ENCODE measurements at regions not wholly inside any gene's neighbourhood (a gene's known extent, or its start where the extent isn't known, plus 50 kb on each side); places are given as distances from the start of the nearest gene placed in this dataset.

GRCh38 chr13:106107061-106107460, 428.4 kb downstream of the EFNB2 start:
- in situ Hi-C loops (cut with HindIII; ENCODE audit: low sequenced_read_pairs) = no loop called here
- TF ChIP-seq, protein P1, sequence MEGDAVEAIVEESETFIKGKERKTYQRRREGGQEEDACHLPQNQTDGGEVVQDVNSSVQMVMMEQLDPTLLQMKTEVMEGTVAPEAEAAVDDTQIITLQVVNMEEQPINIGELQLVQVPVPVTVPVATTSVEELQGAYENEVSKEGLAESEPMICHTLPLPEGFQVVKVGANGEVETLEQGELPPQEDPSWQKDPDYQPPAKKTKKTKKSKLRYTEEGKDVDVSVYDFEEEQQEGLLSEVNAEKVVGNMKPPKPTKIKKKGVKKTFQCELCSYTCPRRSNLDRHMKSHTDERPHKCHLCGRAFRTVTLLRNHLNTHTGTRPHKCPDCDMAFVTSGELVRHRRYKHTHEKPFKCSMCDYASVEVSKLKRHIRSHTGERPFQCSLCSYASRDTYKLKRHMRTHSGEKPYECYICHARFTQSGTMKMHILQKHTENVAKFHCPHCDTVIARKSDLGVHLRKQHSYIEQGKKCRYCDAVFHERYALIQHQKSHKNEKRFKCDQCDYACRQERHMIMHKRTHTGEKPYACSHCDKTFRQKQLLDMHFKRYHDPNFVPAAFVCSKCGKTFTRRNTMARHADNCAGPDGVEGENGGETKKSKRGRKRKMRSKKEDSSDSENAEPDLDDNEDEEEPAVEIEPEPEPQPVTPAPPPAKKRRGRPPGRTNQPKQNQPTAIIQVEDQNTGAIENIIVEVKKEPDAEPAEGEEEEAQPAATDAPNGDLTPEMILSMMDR (IDR thresholded peaks at IDR 0.05; ENCODE audit: low read depth, low read length) = no peak
- DNase-seq (ENCODE audit: low read depth, low spot score) = no peak
- H3K4me3 ChIP-seq (ENCODE audit: low read depth, low read length) = no peak overlapping the region

GRCh38 chr13:106105153-106105552, 430.3 kb downstream of the EFNB2 start:
- no peak overlapping the region for H3K4me3 ChIP-seq (ENCODE audit: low read depth, low read length)
- DNase-seq (ENCODE audit: low read depth, low spot score) = no peak
- in situ Hi-C loops (cut with HindIII; ENCODE audit: low sequenced_read_pairs) = no loop called here
- TF ChIP-seq, protein P1 (IDR thresholded peaks at IDR 0.05; ENCODE audit: low read depth, low read length) = no peak

GRCh38 chr13:106104281-106104901, 431.1 kb downstream of the EFNB2 start:
- in situ Hi-C loops (cut with HindIII; ENCODE audit: low sequenced_read_pairs) = no loop called here
- TF ChIP-seq, protein P1 (IDR thresholded peaks at IDR 0.05; ENCODE audit: low read depth, low read length) = no peak
- DNase-seq (ENCODE audit: low read depth, low spot score) = peak; percentile 95
- no peak overlapping the region for H3K4me3 ChIP-seq (ENCODE audit: low read depth, low read length)

DNA sequence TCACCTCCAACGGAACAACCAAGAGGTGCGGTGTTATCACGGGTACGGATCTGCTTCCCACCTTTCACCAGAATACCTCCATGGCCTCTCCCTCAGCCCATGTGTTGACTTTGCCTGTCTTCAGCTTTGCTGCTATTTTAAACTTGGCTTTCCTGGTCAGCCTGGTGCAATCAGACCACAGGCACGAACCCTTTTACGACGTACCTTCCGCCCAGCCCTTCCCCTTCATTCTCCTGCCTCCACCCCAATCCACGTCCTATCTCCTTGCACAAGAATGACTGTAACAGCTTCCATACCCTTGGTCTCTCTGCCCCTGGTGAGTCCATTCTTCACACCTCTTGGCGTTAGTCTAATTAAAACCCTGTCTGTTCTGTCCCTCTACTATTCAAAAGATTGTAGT, 431.7 kb downstream of the EFNB2 start:
- in situ Hi-C loops (cut with HindIII; ENCODE audit: low sequenced_read_pairs) = no loop called here
- H3K4me3 ChIP-seq (ENCODE audit: low read depth, low read length) = no peak overlapping the region
- peak; percentile 83 for DNase-seq (ENCODE audit: low read depth, low spot score)
- TF ChIP-seq, protein P1 (IDR thresholded peaks at IDR 0.05; ENCODE audit: low read depth, low read length) = no peak

GRCh38 chr13:106102786-106103185, 432.7 kb downstream of the EFNB2 start:
- TF ChIP-seq, protein P1 (IDR thresholded peaks at IDR 0.05; ENCODE audit: low read depth, low read length) = no peak
- H3K4me3 ChIP-seq (ENCODE audit: low read depth, low read length) = no peak overlapping the region
- DNase-seq (ENCODE audit: low read depth, low spot score) = no peak
- in situ Hi-C loops (cut with HindIII; ENCODE audit: low sequenced_read_pairs) = no loop called here

DNA sequence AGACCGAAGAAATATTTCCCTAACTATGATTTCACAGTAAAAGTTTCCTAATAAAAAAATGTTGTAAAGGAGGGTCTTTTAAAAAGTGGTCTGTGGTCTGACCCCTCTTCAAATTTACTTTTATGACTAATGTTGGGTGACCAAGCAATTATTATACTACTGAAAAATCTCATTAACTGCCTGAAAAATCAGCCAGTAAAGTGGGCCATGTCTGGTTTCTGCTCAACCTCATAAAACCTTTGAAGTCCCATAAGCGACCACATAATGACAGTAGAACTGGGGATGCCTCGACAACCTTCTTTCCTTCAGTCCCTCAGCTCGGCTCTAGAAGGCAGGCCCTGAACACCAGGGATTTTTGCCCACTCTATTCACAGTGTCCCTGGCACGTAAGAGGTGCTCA, 434.3 kb downstream of the EFNB2 start:
- H3K4me3 ChIP-seq (ENCODE audit: low read depth, low read length) = no peak overlapping the region
- no peak for DNase-seq (ENCODE audit: low read depth, low spot score)
- TF ChIP-seq, protein P1 (IDR thresholded peaks at IDR 0.05; ENCODE audit: low read depth, low read length) = no peak
- in situ Hi-C loops (cut with HindIII; ENCODE audit: low sequenced_read_pairs) = no loop called here

All from astrocyte of the spinal cord (primary cell).